HG03280 (cell line): ENCODE measurements at regions not wholly inside any gene's neighbourhood (a gene's known extent, or its start where the extent isn't known, plus 50 kb on each side); places are given as distances from the start of the nearest gene placed in this dataset.

ENCODE experiments used
- ATAC-seq: cut with Tn5 transposase; IDR thresholded peaks from one replicate; pipeline ENCODE4 v1.9.1; 2021; ENCODE audit warnings: mild to moderate bottlenecking, moderate library complexity; ENCODE audit not compliant: unreplicated experiment

- ATAC-seq, result no peak
Observed at GRCh38 chr5:98102936-98103335, 670.5 kb upstream of the RGMB start.

GRCh38 chr5:98103807-98104206, 669.7 kb upstream of the RGMB start:
- ATAC-seq, result no peak

GRCh38 chr5:98104454-98105188, 668.8 kb upstream of the RGMB start:
- ATAC-seq, result no peak

- no peak for ATAC-seq
Observed at GRCh38 chr5:98105681-98106080, 667.8 kb upstream of the RGMB start.

GRCh38 chr5:98106116-98107031, 667.1 kb upstream of the RGMB start:
- ATAC-seq, result no peak

- ATAC-seq, result no peak
Observed at GRCh38 chr5:98108497-98108896, 665.0 kb upstream of the RGMB start.

GRCh38 chr5:98109561-98110006, 663.9 kb upstream of the RGMB start:
- no peak for ATAC-seq

- ATAC-seq, result no peak
Observed at GRCh38 chr5:98110282-98110691, 663.2 kb upstream of the RGMB start.

- no peak for ATAC-seq
Observed at GRCh38 chr5:98110791-98111190, 662.7 kb upstream of the RGMB start.

GRCh38 chr5:98111686-98112085, 661.8 kb upstream of the RGMB start:
- no peak for ATAC-seq

GRCh38 chr5:98121036-98121936, 652.2 kb upstream of the RGMB start:
- no peak for ATAC-seq

- no peak for ATAC-seq
Observed at GRCh38 chr5:98128271-98128670, 645.2 kb upstream of the RGMB start.

GRCh38 chr5:98128846-98129245, 644.6 kb upstream of the RGMB start:
- ATAC-seq, result no peak

GRCh38 chr5:98130261-98131035, 643.0 kb upstream of the RGMB start:
- no peak for ATAC-seq

- no peak for ATAC-seq
Observed at GRCh38 chr5:98144116-98144515, 629.3 kb upstream of the RGMB start.

- no peak for ATAC-seq
Observed at GRCh38 chr5:98144710-98145109, 628.8 kb upstream of the RGMB start.

GRCh38 chr5:98157368-98157767, 616.1 kb upstream of the RGMB start:
- ATAC-seq, result no peak

GRCh38 chr5:98158440-98158839, 615.0 kb upstream of the RGMB start:
- no peak for ATAC-seq

- ATAC-seq, result no peak
Observed at GRCh38 chr5:98163796-98164493, 609.5 kb upstream of the RGMB start.

GRCh38 chr5:98168871-98169270, 604.6 kb upstream of the RGMB start:
- ATAC-seq, result no peak
